ENCODE measurements at regions not wholly inside any gene's neighbourhood (a gene's known extent, or its start where the extent isn't known, plus 50 kb on each side); places are given as distances from the start of the nearest gene placed in this dataset.
"Not testable (repeated sequence)": the region's sequence is repeated elsewhere in the genome, so short reads cannot be mapped to it uniquely, and the experiment has no call there.

GRCh38 chr16:51831595-51832367 is 680.7 kb upstream of the SALL1 start:
- peaks cover 6% of the 10 kb centered on the region for H3K9me3 Mint-ChIP-seq
- H3K27ac Mint-ChIP-seq, result no peak overlapping the region
- no peaks in the 10 kb centered on the region for H3K27me3 Mint-ChIP-seq
- H3K4me3 Mint-ChIP-seq, result no peak overlapping the region
- H3K36me3 Mint-ChIP-seq (ENCODE audit: low read depth), result no peaks in the 10 kb centered on the region
- DNase-seq, result no peak
- H3K4me1 Mint-ChIP-seq (ENCODE audit: low read depth), result no peaks in the 10 kb centered on the region

- H3K36me3 Mint-ChIP-seq (ENCODE audit: low read depth); H3K4me1 Mint-ChIP-seq (ENCODE audit: low read depth); H3K9me3 Mint-ChIP-seq; H3K27me3 Mint-ChIP-seq; H3K27ac Mint-ChIP-seq; H3K4me3 Mint-ChIP-seq; DNase-seq: not testable (repeated sequence)
Observed at GRCh38 chr16:51831034-51831433, 680.0 kb upstream of the SALL1 start.

- Mint-ChIP-seq H3K4me3 (no peak overlapping the region), H3K36me3 (ENCODE audit: low read depth) (no peaks in the 10 kb centered on the region), H3K27me3 (no peaks in the 10 kb centered on the region), H3K4me1 (ENCODE audit: low read depth) (no peaks in the 10 kb centered on the region), H3K9me3 (no peaks in the 10 kb centered on the region), H3K27ac (no peak overlapping the region)
- no peak for DNase-seq
Observed at GRCh38 chr16:51825779-51826178, 674.7 kb upstream of the SALL1 start.

- no peak for DNase-seq
- Mint-ChIP-seq H3K27ac (no peak overlapping the region), H3K9me3 (no peaks in the 10 kb centered on the region), H3K4me1 (ENCODE audit: low read depth) (no peaks in the 10 kb centered on the region), H3K36me3 (ENCODE audit: low read depth) (no peaks in the 10 kb centered on the region), H3K4me3 (no peak overlapping the region), H3K27me3 (no peaks in the 10 kb centered on the region)
Observed at GRCh38 chr16:51822471-51822870, 671.4 kb upstream of the SALL1 start.

- H3K36me3 Mint-ChIP-seq (ENCODE audit: low read depth), result no peaks in the 10 kb centered on the region
- no peaks in the 10 kb centered on the region for H3K9me3 Mint-ChIP-seq
- H3K27me3 Mint-ChIP-seq, result no peaks in the 10 kb centered on the region
- no peak overlapping the region for H3K4me3 Mint-ChIP-seq
- no peaks in the 10 kb centered on the region for H3K4me1 Mint-ChIP-seq (ENCODE audit: low read depth)
- H3K27ac Mint-ChIP-seq, result no peak overlapping the region
- DNase-seq, result no peak
Observed at GRCh38 chr16:51821527-51821926, 670.5 kb upstream of the SALL1 start.

- Mint-ChIP-seq H3K9me3 (no peaks in the 10 kb centered on the region), H3K4me1 (ENCODE audit: low read depth) (no peaks in the 10 kb centered on the region), H3K27ac (no peak overlapping the region), H3K36me3 (ENCODE audit: low read depth) (no peaks in the 10 kb centered on the region), H3K4me3 (no peak overlapping the region), H3K27me3 (no peaks in the 10 kb centered on the region)
- no peak for DNase-seq
Observed at GRCh38 chr16:51820176-51820575, 669.1 kb upstream of the SALL1 start.

GRCh38 chr16:51818342-51818944 is 667.4 kb upstream of the SALL1 start:
- Mint-ChIP-seq H3K9me3 (peaks cover 5% of the 10 kb centered on the region), H3K4me1 (ENCODE audit: low read depth) (no peaks in the 10 kb centered on the region), H3K27me3 (no peaks in the 10 kb centered on the region), H3K36me3 (ENCODE audit: low read depth) (no peaks in the 10 kb centered on the region), H3K27ac (no peak overlapping the region), H3K4me3 (no peak overlapping the region)
- DNase-seq, result no peak

- no peak overlapping the region for H3K4me3 Mint-ChIP-seq
- DNase-seq, result no peak
- no peak overlapping the region for H3K27ac Mint-ChIP-seq
- H3K36me3 Mint-ChIP-seq (ENCODE audit: low read depth), result no peaks in the 10 kb centered on the region
- no peaks in the 10 kb centered on the region for H3K27me3 Mint-ChIP-seq
- H3K4me1 Mint-ChIP-seq (ENCODE audit: low read depth), result no peaks in the 10 kb centered on the region
- H3K9me3 Mint-ChIP-seq, result peaks cover 7% of the 10 kb centered on the region
Observed at GRCh38 chr16:51816929-51817328, 665.9 kb upstream of the SALL1 start.

- H3K27ac Mint-ChIP-seq, result no peak overlapping the region
- no peak overlapping the region for H3K4me3 Mint-ChIP-seq
- no peaks in the 10 kb centered on the region for H3K36me3 Mint-ChIP-seq (ENCODE audit: low read depth)
- DNase-seq, result no peak
- peaks cover 7% of the 10 kb centered on the region for H3K9me3 Mint-ChIP-seq
- H3K27me3 Mint-ChIP-seq, result no peaks in the 10 kb centered on the region
- H3K4me1 Mint-ChIP-seq (ENCODE audit: low read depth), result no peaks in the 10 kb centered on the region
Observed at GRCh38 chr16:51815523-51815922, 664.5 kb upstream of the SALL1 start.

- Mint-ChIP-seq H3K27ac (no peak overlapping the region), H3K36me3 (ENCODE audit: low read depth) (no peaks in the 10 kb centered on the region), H3K27me3 (no peaks in the 10 kb centered on the region), H3K4me1 (ENCODE audit: low read depth) (no peaks in the 10 kb centered on the region), H3K4me3 (no peak overlapping the region), H3K9me3 (peaks cover 7% of the 10 kb centered on the region)
- no peak for DNase-seq
Observed at GRCh38 chr16:51814617-51815016, 663.5 kb upstream of the SALL1 start.

GRCh38 chr16:51813609-51814008 is 662.5 kb upstream of the SALL1 start:
- Mint-ChIP-seq H3K4me3 (no peak overlapping the region), H3K4me1 (ENCODE audit: low read depth) (no peaks in the 10 kb centered on the region), H3K36me3 (ENCODE audit: low read depth) (no peaks in the 10 kb centered on the region), H3K27me3 (no peaks in the 10 kb centered on the region), H3K27ac (no peak overlapping the region), H3K9me3 (peaks cover 7% of the 10 kb centered on the region)
- no peak for DNase-seq

- no peaks in the 10 kb centered on the region for H3K4me1 Mint-ChIP-seq (ENCODE audit: low read depth)
- H3K27me3 Mint-ChIP-seq, result no peaks in the 10 kb centered on the region
- no peak overlapping the region for H3K27ac Mint-ChIP-seq
- H3K4me3 Mint-ChIP-seq, result no peak overlapping the region
- DNase-seq, result no peak
- no peaks in the 10 kb centered on the region for H3K36me3 Mint-ChIP-seq (ENCODE audit: low read depth)
- peaks cover 7% of the 10 kb centered on the region for H3K9me3 Mint-ChIP-seq
Observed at GRCh38 chr16:51812945-51813344, 661.9 kb upstream of the SALL1 start.

GRCh38 chr16:51807551-51807950 is 656.5 kb upstream of the SALL1 start:
- H3K9me3 Mint-ChIP-seq, result peaks cover 6% of the 10 kb centered on the region
- H3K36me3 Mint-ChIP-seq (ENCODE audit: low read depth), result no peaks in the 10 kb centered on the region
- DNase-seq, result no peak
- H3K27ac Mint-ChIP-seq, result no peak overlapping the region
- H3K4me3 Mint-ChIP-seq, result no peak overlapping the region
- no peaks in the 10 kb centered on the region for H3K27me3 Mint-ChIP-seq
- H3K4me1 Mint-ChIP-seq (ENCODE audit: low read depth), result no peaks in the 10 kb centered on the region

- H3K27me3 Mint-ChIP-seq, result no peaks in the 10 kb centered on the region
- DNase-seq, result no peak
- H3K36me3 Mint-ChIP-seq (ENCODE audit: low read depth), result no peaks in the 10 kb centered on the region
- no peak overlapping the region for H3K27ac Mint-ChIP-seq
- H3K4me1 Mint-ChIP-seq (ENCODE audit: low read depth), result no peaks in the 10 kb centered on the region
- H3K4me3 Mint-ChIP-seq, result no peak overlapping the region
- peaks cover 4% of the 10 kb centered on the region for H3K9me3 Mint-ChIP-seq
Observed at GRCh38 chr16:51801635-51802034, 650.6 kb upstream of the SALL1 start.

GRCh38 chr16:51797669-51798259 is 646.7 kb upstream of the SALL1 start:
- peaks cover 8% of the 10 kb centered on the region for H3K9me3 Mint-ChIP-seq
- no peaks in the 10 kb centered on the region for H3K4me1 Mint-ChIP-seq (ENCODE audit: low read depth)
- H3K4me3 Mint-ChIP-seq, result no peak overlapping the region
- H3K27me3 Mint-ChIP-seq, result no peaks in the 10 kb centered on the region
- no peaks in the 10 kb centered on the region for H3K36me3 Mint-ChIP-seq (ENCODE audit: low read depth)
- H3K27ac Mint-ChIP-seq, result no peak overlapping the region
- no peak for DNase-seq
